Osteocyte (in vitro differentiated cells): ENCODE measurements at regions not wholly inside any gene's neighbourhood (a gene's known extent, or its start where the extent isn't known, plus 50 kb on each side); places are given as distances from the start of the nearest gene placed in this dataset.

ENCODE experiments used
- DNase-seq: peaks from one replicate; pipeline ENCODE4 v3.0.0; 2021; ENCODE audit warnings: mixed read lengths; ENCODE audit not compliant: unreplicated experiment; ENCODE audit errors: extremely low spot score
- H3K27ac Mint-ChIP-seq: one replicate; pipeline ENCODE4 v1.8.0; 2021; ENCODE audit warnings: mild to moderate bottlenecking, mixed read lengths; ENCODE audit not compliant: unreplicated experiment
- H3K27me3 Mint-ChIP-seq: one replicate; pipeline ENCODE4 v1.8.0; 2021; ENCODE audit warnings: mixed read lengths; ENCODE audit not compliant: unreplicated experiment
- H3K36me3 Mint-ChIP-seq: one replicate; pipeline ENCODE4 v1.8.0; 2021; ENCODE audit warnings: mixed read lengths; ENCODE audit not compliant: unreplicated experiment
- H3K4me1 Mint-ChIP-seq: one replicate; pipeline ENCODE4 v1.8.0; 2021; ENCODE audit warnings: mixed read lengths; ENCODE audit not compliant: unreplicated experiment
- H3K4me3 Mint-ChIP-seq: one replicate; pipeline ENCODE4 v1.8.0; 2021; ENCODE audit warnings: mild to moderate bottlenecking, moderate library complexity, mixed read lengths; ENCODE audit not compliant: unreplicated experiment
- H3K9me3 Mint-ChIP-seq: one replicate; pipeline ENCODE4 v1.8.0; 2021; ENCODE audit warnings: mixed read lengths; ENCODE audit not compliant: unreplicated experiment
- TF ChIP-seq, protein P1 (sequence below): fragments of 200-600 bp; sonication (generic); IDR thresholded peaks from 2 replicates; pipeline ENCODE4 v1.5.0; 2021; ENCODE audit warnings: antibody characterized with exemption, mild to moderate bottlenecking, moderate library complexity

GRCh38 chr12:75725521-75726111 is 214.2 kb upstream of the KRR1 start:
- TF ChIP-seq, protein P1, sequence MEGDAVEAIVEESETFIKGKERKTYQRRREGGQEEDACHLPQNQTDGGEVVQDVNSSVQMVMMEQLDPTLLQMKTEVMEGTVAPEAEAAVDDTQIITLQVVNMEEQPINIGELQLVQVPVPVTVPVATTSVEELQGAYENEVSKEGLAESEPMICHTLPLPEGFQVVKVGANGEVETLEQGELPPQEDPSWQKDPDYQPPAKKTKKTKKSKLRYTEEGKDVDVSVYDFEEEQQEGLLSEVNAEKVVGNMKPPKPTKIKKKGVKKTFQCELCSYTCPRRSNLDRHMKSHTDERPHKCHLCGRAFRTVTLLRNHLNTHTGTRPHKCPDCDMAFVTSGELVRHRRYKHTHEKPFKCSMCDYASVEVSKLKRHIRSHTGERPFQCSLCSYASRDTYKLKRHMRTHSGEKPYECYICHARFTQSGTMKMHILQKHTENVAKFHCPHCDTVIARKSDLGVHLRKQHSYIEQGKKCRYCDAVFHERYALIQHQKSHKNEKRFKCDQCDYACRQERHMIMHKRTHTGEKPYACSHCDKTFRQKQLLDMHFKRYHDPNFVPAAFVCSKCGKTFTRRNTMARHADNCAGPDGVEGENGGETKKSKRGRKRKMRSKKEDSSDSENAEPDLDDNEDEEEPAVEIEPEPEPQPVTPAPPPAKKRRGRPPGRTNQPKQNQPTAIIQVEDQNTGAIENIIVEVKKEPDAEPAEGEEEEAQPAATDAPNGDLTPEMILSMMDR: no peak
- no peak overlapping the region for H3K4me3 Mint-ChIP-seq
- H3K9me3 Mint-ChIP-seq: no peaks in the 10 kb centered on the region
- H3K36me3 Mint-ChIP-seq: no peaks in the 10 kb centered on the region
- DNase-seq: no peak
- peaks cover 54% of the 10 kb centered on the region for H3K4me1 Mint-ChIP-seq
- no peaks in the 10 kb centered on the region for H3K27me3 Mint-ChIP-seq
- peak overlapping the region; percentile 89 for H3K27ac Mint-ChIP-seq

DNA sequence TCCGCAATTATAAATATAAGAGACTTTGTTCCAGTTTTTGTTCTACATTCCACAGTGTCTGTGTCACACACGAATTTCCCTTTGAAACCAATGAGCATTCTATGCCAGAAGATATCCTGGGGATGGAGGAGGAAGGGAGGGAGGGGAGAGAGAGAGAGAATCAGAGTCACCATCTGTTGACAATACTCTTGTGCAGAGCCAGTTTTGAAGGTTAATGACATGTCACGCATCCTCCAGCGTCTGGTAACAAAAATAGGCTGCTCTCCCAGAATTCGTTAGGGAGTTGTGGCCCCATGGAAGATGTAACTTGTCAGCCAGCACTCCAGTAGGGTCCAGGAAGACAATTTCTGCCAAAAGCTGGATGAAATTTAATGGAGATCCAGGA is 213.5 kb upstream of the KRR1 start:
- H3K4me1 Mint-ChIP-seq: peaks cover 58% of the 10 kb centered on the region
- peak overlapping the region; percentile 89 for H3K27ac Mint-ChIP-seq
- TF ChIP-seq, protein P1: no peak
- H3K36me3 Mint-ChIP-seq: no peaks in the 10 kb centered on the region
- no peaks in the 10 kb centered on the region for H3K9me3 Mint-ChIP-seq
- H3K4me3 Mint-ChIP-seq: no peak overlapping the region
- no peak for DNase-seq
- H3K27me3 Mint-ChIP-seq: no peaks in the 10 kb centered on the region

DNA sequence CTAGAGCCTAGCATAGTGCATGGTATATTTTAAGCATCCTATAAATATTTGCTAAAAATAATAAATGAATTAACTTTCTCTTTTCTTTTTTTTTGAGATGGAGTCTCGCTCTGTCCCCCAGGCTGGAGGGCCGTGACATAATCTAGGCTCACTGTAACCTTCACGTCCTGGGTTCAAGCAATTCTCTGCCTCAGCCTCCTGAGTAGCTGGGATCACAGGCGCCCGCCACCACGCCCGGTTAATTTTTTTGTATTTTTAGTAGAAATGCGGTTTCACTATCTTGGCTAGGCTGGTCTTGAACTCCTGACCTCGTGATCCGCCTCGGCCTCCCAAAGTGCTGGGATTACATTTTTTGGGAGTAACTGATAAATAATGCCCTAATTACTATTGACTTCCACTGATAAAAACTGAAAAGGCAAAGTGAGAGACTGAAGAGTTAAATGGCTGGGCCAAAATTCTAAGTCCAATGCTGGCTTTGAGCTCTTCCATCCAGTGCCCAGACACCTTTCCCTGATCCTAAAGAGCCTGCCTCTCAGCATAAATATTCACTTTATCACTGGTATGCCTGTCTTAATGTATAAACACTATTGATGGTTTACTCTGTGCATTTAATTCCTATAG is 213.0 kb upstream of the KRR1 start:
- Mint-ChIP-seq H3K4me3 (no peak overlapping the region), H3K27ac (peak overlapping the region; percentile 89), H3K9me3 (no peaks in the 10 kb centered on the region), H3K27me3 (no peaks in the 10 kb centered on the region), H3K4me1 (peaks cover 58% of the 10 kb centered on the region), H3K36me3 (no peaks in the 10 kb centered on the region)
- DNase-seq: no peak
- TF ChIP-seq, protein P1: no peak

DNA sequence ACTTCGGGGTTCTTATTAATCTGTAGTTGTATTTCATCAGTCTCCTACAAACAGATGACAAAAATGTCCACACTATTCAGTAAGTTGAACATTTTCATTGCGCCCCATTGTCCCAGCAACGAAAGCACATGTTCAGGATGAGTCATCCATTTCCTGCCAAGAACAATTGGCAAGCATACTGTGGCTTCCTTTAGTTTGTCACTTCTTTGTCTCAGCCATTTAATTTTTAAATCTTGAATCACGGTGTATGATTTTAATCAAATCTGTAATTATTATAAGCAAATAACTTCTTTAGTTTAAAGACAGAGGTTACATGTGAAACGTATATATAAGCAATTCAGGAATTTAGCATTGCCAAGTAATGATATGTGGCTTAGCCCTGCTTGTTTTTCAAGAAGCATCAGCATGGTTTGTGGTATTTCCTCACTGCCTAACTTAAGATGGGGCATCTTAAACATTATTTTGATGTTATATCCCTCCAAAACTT is 211.3 kb upstream of the KRR1 start:
- H3K9me3 Mint-ChIP-seq: no peaks in the 10 kb centered on the region
- H3K27me3 Mint-ChIP-seq: peaks cover 3% of the 10 kb centered on the region
- H3K36me3 Mint-ChIP-seq: no peaks in the 10 kb centered on the region
- peak overlapping the region; percentile 86 for H3K27ac Mint-ChIP-seq
- DNase-seq: no peak
- H3K4me1 Mint-ChIP-seq: peaks cover 58% of the 10 kb centered on the region
- no peak overlapping the region for H3K4me3 Mint-ChIP-seq
- TF ChIP-seq, protein P1: no peak

DNA sequence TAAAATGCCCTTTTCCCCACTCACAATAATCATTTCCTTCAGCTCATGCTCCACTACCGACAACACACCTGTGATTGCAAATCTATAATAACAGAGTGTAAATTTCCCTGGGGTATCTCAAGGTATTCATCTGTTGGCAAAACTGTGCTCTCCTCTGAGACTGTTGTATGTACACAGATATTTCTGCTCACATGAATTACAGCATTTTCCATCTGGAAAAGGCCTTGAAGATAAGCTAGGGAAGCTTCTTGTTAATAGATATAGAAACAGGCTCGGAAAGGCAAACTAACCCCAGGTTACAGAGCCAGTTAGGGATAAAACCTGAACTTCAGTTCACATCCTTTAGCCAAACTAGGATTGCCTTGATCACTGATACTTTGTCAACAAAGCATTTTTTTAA is 210.4 kb upstream of the KRR1 start:
- Mint-ChIP-seq H3K27ac (no peak overlapping the region), H3K27me3 (peaks cover 3% of the 10 kb centered on the region), H3K9me3 (no peaks in the 10 kb centered on the region), H3K4me3 (no peak overlapping the region), H3K4me1 (peaks cover 54% of the 10 kb centered on the region), H3K36me3 (no peaks in the 10 kb centered on the region)
- TF ChIP-seq, protein P1: no peak
- no peak for DNase-seq
